ENCODE measurements at regions not wholly inside any gene's neighbourhood (a gene's known extent, or its start where the extent isn't known, plus 50 kb on each side); places are given as distances from the start of the nearest gene placed in this dataset.

- DNase-seq (no peak), ATAC-seq (ENCODE audit: insufficient read depth, low read depth) (peak; percentile 25; the same call in 2 of the 3 replicates)
- peaks cover 63% of the 10 kb centered on the region for H3K4me1 ChIP-seq (ENCODE audit: insufficient read depth, low read length)
- TF ChIP-seq CTCF (IDR thresholded peaks at IDR 0.05; ENCODE audit: borderline replicate concordance, extremely low read depth, low read length, poor library complexity, severe bottlenecking) (peak; percentile 52), EZH2 (IDR thresholded peaks at IDR 0.05; ENCODE audit: borderline replicate concordance, low read depth, low read length, severe bottlenecking) (no peak)
- H3K9ac ChIP-seq (ENCODE audit: low read depth, low read length), result peak overlapping the region; percentile 9; the same call in 1 of the 2 replicates
- no peaks in the 10 kb centered on the region; the same call in 1 of the 2 replicates for H3K36me3 ChIP-seq (ENCODE audit: insufficient read depth, low read length)
- H3K27me3 ChIP-seq (ENCODE audit: insufficient read depth, low read length, poor library complexity), result no peaks in the 10 kb centered on the region
- peak overlapping the region; percentile 99 for H3K27ac ChIP-seq (ENCODE audit: low read length)
- no peak overlapping the region for H3K4me2 ChIP-seq (ENCODE audit: insufficient read depth, low read length)
- H2AFZ ChIP-seq (ENCODE audit: low read depth, low read length), result no peak overlapping the region
- no peak overlapping the region; a peak in 1 of 4 replicates for H3K4me3 ChIP-seq (ENCODE audit: low read depth in 1 of 2, low read length in 2 of 2)
- no peaks in the 10 kb centered on the region for H4K20me1 ChIP-seq (ENCODE audit: insufficient read depth, low read length)
- H3K9me3 ChIP-seq (ENCODE audit: insufficient read depth, low read length, severe bottlenecking), result peaks cover 19% of the 10 kb centered on the region
- H3K79me2 ChIP-seq (ENCODE audit: insufficient read depth, low read length), result peaks cover 47% of the 10 kb centered on the region
Measured at GRCh38 chr1:199046618-199047017, 407.8 kb downstream of the PTPRC start.

DNA sequence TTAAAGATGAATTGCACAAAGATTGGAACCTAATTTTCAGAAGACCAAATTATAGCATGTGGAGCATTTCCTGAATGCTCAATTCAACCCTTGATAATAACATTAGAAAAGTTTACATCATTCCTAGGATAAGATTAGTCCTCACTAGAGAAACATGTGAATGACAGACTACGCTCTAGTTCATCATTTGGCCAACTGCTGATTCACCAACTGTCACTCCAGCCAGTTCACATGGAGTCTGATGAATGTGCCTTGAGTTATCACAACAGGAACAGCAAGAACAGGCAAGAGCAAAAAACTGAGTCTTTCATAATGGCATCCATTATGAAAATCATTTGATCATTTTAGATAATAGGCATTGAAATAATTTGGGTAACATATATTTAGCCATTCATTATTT lies 415.9 kb downstream of the PTPRC start:
- Histone ChIP-seq H3K9me3 (ENCODE audit: insufficient read depth, low read length, severe bottlenecking) (no peaks in the 10 kb centered on the region), H3K36me3 (ENCODE audit: insufficient read depth, low read length) (no peaks in the 10 kb centered on the region), H3K4me1 (ENCODE audit: insufficient read depth, low read length) (peaks cover 38% of the 10 kb centered on the region), H4K20me1 (ENCODE audit: insufficient read depth, low read length) (no peaks in the 10 kb centered on the region), H3K9ac (ENCODE audit: low read depth, low read length) (no peak overlapping the region), H3K4me3 (ENCODE audit: low read depth in 1 of 2, low read length in 2 of 2) (no peak overlapping the region), H3K27me3 (ENCODE audit: insufficient read depth, low read length, poor library complexity) (no peaks in the 10 kb centered on the region), H2AFZ (ENCODE audit: low read depth, low read length) (peak overlapping the region; percentile 28; the same call in 1 of the 2 replicates), H3K27ac (ENCODE audit: low read length) (peak overlapping the region; percentile 42), H3K79me2 (ENCODE audit: insufficient read depth, low read length) (no peaks in the 10 kb centered on the region), H3K4me2 (ENCODE audit: insufficient read depth, low read length) (no peak overlapping the region)
- DNase-seq (no peak), ATAC-seq (ENCODE audit: insufficient read depth, low read depth) (no peak)
- TF ChIP-seq EZH2 (IDR thresholded peaks at IDR 0.05; ENCODE audit: borderline replicate concordance, low read depth, low read length, severe bottlenecking) (no peak), CTCF (IDR thresholded peaks at IDR 0.05; ENCODE audit: borderline replicate concordance, extremely low read depth, low read length, poor library complexity, severe bottlenecking) (no peak)

DNA sequence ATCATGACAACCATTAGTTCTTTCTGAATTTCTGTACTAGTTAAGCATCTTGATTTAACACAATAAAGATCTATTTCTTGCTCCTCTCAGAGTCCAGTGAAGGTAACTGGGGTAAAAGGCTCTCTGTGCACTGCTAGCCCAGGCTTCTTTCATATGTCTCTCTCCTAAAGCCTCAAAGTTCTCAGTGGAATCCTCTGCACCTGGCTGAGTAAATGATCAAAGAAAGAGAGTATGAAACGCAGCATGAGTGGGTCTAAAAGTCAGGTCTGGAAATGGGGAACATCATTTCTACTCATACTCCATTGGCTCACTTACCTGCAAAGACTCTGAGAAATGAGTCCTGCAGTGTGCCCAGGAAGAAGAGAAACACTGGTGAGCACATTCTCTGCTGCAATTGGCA lies 418.5 kb downstream of the PTPRC start:
- H3K9ac ChIP-seq (ENCODE audit: low read depth, low read length), result peak overlapping the region; percentile 22

More for the DNA sequence above, 418.5 kb downstream of the PTPRC start:
- Histone ChIP-seq H3K4me3 (ENCODE audit: low read depth in 1 of 2, low read length in 2 of 2) (no peak overlapping the region), H3K9me3 (ENCODE audit: insufficient read depth, low read length, severe bottlenecking) (no peaks in the 10 kb centered on the region), H3K4me2 (ENCODE audit: insufficient read depth, low read length) (peak overlapping the region; percentile 18; the same call in 1 of the 2 replicates), H4K20me1 (ENCODE audit: insufficient read depth, low read length) (no peaks in the 10 kb centered on the region), H3K27me3 (ENCODE audit: insufficient read depth, low read length, poor library complexity) (no peaks in the 10 kb centered on the region), H2AFZ (ENCODE audit: low read depth, low read length) (peak overlapping the region; percentile 16; the same call in 1 of the 2 replicates), H3K36me3 (ENCODE audit: insufficient read depth, low read length) (no peaks in the 10 kb centered on the region), H3K4me1 (ENCODE audit: insufficient read depth, low read length) (peaks cover 38% of the 10 kb centered on the region), H3K79me2 (ENCODE audit: insufficient read depth, low read length) (no peaks in the 10 kb centered on the region), H3K27ac (ENCODE audit: low read length) (peak overlapping the region; percentile 71)
- peak; percentile 36 for DNase-seq
- TF ChIP-seq EZH2 (IDR thresholded peaks at IDR 0.05; ENCODE audit: borderline replicate concordance, low read depth, low read length, severe bottlenecking) (no peak), CTCF (IDR thresholded peaks at IDR 0.05; ENCODE audit: borderline replicate concordance, extremely low read depth, low read length, poor library complexity, severe bottlenecking) (no peak)
- peak; percentile 84 for ATAC-seq (ENCODE audit: insufficient read depth, low read depth)

All from DND-41 (cell line).